HAP-1 (cell line): ENCODE measurements at regions not wholly inside any gene's neighbourhood (a gene's known extent, or its start where the extent isn't known, plus 50 kb on each side); places are given as distances from the start of the nearest gene placed in this dataset.

Source experiments
- DNase-seq, 2 experiments: peaks; one replicate each; pipeline ENCODE4 v3.0.0-alpha.2; 2016 to 2020; ENCODE audit warnings: low spot score in 2 of 2
- H3K27me3 ChIP-seq: fragments of 250-450 bp; sonication (Bioruptor Pico); 2 replicates; pipeline ENCODE4 v1.5.1; 2020; ENCODE audit warnings: low read depth, mild to moderate bottlenecking, moderate library complexity
- H3K36me3 ChIP-seq: fragments of 250-450 bp; sonication (Bioruptor Pico); replicated peaks from 2 replicates; pipeline ENCODE4 v1.5.1; 2020; ENCODE audit warnings: mild to moderate bottlenecking
- H3K4me1 ChIP-seq: fragments of 250-450 bp; sonication (Bioruptor Pico); 2 replicates; pipeline ENCODE4 v1.5.1; 2020; ENCODE audit warnings: mild to moderate bottlenecking
- H3K4me3 ChIP-seq: fragments of 250-450 bp; sonication (Bioruptor Pico); 2 replicates; pipeline ENCODE4 v1.5.1; 2020; ENCODE audit warnings: mild to moderate bottlenecking, moderate library complexity
- H3K9me3 ChIP-seq: fragments of 250-450 bp; sonication (Bioruptor Pico); 2 replicates; pipeline ENCODE4 v1.5.1; 2020; ENCODE audit warnings: mild to moderate bottlenecking, moderate library complexity
- in situ Hi-C: fragments of 300-500 bp; cut with MboI; formaldehyde crosslinking; loops from 3 replicates; pipeline ENCODE4 v1.14.3; 2020; ENCODE audit warnings: low sequenced_read_pairs, inconsistent platforms, mixed read lengths

GRCh38 chr9:120338340-120338739, 241.6 kb downstream of the CDK5RAP2 start:
- Histone ChIP-seq H3K9me3 (no peaks in the 10 kb centered on the region), H3K4me1 (no peaks in the 10 kb centered on the region), H3K27me3 (peaks cover 16% of the 10 kb centered on the region), H3K36me3 (no peaks in the 10 kb centered on the region), H3K4me3 (no peak overlapping the region)
- no peak for DNase-seq
- in situ Hi-C loops: loop anchor here (25.0 kb wide), 1 partner anchor 376 kb away; no protein-coding TSS in a partner anchor

GRCh38 chr9:120337131-120337530, 242.8 kb downstream of the CDK5RAP2 start:
- Histone ChIP-seq H3K36me3 (no peaks in the 10 kb centered on the region), H3K27me3 (peaks cover 16% of the 10 kb centered on the region)
- in situ Hi-C loops: loop anchor here (25.0 kb wide), 1 partner anchor 375 kb away; no protein-coding TSS in a partner anchor

DNA sequence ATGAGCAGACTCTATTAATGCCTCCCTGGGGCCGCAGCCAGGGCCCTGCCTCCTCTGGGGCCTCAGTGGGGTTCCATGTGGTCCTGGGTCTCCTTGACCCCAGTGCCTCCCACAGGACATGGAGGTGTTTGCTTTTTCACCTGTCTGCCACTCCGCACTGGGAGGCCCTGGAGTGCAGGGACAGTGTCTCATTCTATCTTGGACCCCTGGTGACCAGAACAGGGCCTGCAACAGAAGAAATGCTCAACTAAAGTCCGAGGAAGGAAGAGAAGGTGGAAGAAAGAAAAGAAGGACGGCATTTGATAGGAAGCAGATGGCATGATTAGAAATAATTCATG, 243.2 kb downstream of the CDK5RAP2 start:
- DNase-seq: no peak
- peaks cover 16% of the 10 kb centered on the region for H3K27me3 ChIP-seq

More at GRCh38 chr9:120337131-120337530, 242.8 kb downstream of the CDK5RAP2 start:
- DNase-seq: no peak
- H3K4me3 ChIP-seq: no peak overlapping the region
- H3K4me1 ChIP-seq: no peaks in the 10 kb centered on the region
- no peaks in the 10 kb centered on the region for H3K9me3 ChIP-seq

DNA sequence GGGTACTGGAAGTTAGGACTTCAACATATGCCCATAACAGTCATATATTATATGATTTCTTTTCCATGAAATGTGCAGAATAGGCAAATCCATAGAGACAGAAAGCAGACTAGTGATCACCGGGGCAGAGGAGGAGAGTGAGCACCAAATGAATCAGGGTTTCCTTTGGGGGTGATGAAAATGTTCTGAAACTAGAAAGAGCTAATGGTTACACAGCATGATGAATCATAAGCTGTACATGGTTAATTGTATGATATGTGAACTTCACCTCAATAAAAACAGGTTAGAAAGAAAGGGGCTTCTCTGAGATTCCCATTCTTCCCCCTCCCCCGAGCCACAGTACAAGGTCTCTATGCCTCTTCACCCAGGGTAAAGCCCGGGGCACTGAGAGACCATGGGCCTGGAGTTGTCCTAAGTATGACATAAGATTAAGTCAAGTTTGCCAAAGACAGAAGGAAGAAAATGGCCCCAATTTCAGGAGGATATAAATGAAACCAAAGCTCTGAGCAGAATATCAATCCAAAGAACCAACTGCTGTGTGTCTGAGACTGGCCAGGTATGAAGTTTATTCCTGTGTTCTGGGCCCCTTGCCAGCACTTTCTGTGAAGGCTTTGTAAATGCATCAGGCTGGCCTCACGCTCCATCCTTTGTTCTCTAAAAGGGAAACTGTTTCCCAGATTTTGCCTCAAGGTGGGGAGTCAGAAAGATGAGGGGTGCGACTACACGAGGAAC, 243.8 kb downstream of the CDK5RAP2 start:
- Histone ChIP-seq H3K4me1 (no peaks in the 10 kb centered on the region), H3K36me3 (no peaks in the 10 kb centered on the region), H3K27me3 (peaks cover 16% of the 10 kb centered on the region), H3K4me3 (no peak overlapping the region), H3K9me3 (no peaks in the 10 kb centered on the region)
- in situ Hi-C loops: loop anchor here (25.0 kb wide), 1 partner anchor 374 kb away; no protein-coding TSS in a partner anchor
- DNase-seq: no peak

More for the DNA sequence above, 243.2 kb downstream of the CDK5RAP2 start:
- H3K4me3 ChIP-seq: no peak overlapping the region
- H3K36me3 ChIP-seq: no peaks in the 10 kb centered on the region
- in situ Hi-C loops: loop anchor here (25.0 kb wide), 1 partner anchor 374 kb away; no protein-coding TSS in a partner anchor
- no peaks in the 10 kb centered on the region for H3K4me1 ChIP-seq
- no peaks in the 10 kb centered on the region for H3K9me3 ChIP-seq

- Histone ChIP-seq H3K27me3 (peaks cover 14% of the 10 kb centered on the region), H3K36me3 (no peaks in the 10 kb centered on the region), H3K4me1 (no peaks in the 10 kb centered on the region), H3K9me3 (no peaks in the 10 kb centered on the region), H3K4me3 (no peak overlapping the region)
- in situ Hi-C loops: loop anchor here (25.0 kb wide), 1 partner anchor 370 kb away; no protein-coding TSS in a partner anchor
- DNase-seq: no peak
Measured at GRCh38 chr9:120331913-120332312, 248.1 kb downstream of the CDK5RAP2 start.

DNA sequence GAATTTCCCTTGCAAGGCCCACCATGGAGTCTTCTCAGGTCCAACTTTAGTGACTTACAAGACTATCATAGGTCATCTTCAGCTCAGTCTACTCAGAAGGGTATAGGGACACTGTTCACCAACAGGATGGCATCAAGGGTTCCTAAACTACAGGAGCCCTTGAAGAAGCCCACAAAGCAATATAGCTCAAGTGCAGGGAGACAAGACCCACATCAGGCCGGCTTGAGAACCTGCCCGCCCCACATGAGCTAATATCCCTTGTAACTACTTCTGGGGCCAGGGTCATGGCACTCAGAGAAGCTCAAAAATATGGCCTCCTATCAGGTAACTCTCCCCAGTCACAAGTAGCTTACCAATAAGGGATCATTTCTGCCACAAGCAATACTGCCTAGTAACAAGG, 249.9 kb downstream of the CDK5RAP2 start:
- no peak for DNase-seq
- Histone ChIP-seq H3K4me3 (no peak overlapping the region), H3K9me3 (no peaks in the 10 kb centered on the region), H3K27me3 (peaks cover 14% of the 10 kb centered on the region), H3K36me3 (no peaks in the 10 kb centered on the region), H3K4me1 (no peaks in the 10 kb centered on the region)
- in situ Hi-C loops: loop anchor here (25.0 kb wide), 1 partner anchor 368 kb away; no protein-coding TSS in a partner anchor

GRCh38 chr9:120327322-120327721, 252.6 kb downstream of the CDK5RAP2 start:
- no peak for DNase-seq
- H3K9me3 ChIP-seq: no peaks in the 10 kb centered on the region
- peaks cover 5% of the 10 kb centered on the region; the same call in 1 of the 2 replicates for H3K27me3 ChIP-seq
- no peaks in the 10 kb centered on the region for H3K4me1 ChIP-seq
- no peak overlapping the region for H3K4me3 ChIP-seq
- in situ Hi-C loops: loop anchor here (25.0 kb wide), 1 partner anchor 365 kb away; no protein-coding TSS in a partner anchor
- no peaks in the 10 kb centered on the region for H3K36me3 ChIP-seq

DNA sequence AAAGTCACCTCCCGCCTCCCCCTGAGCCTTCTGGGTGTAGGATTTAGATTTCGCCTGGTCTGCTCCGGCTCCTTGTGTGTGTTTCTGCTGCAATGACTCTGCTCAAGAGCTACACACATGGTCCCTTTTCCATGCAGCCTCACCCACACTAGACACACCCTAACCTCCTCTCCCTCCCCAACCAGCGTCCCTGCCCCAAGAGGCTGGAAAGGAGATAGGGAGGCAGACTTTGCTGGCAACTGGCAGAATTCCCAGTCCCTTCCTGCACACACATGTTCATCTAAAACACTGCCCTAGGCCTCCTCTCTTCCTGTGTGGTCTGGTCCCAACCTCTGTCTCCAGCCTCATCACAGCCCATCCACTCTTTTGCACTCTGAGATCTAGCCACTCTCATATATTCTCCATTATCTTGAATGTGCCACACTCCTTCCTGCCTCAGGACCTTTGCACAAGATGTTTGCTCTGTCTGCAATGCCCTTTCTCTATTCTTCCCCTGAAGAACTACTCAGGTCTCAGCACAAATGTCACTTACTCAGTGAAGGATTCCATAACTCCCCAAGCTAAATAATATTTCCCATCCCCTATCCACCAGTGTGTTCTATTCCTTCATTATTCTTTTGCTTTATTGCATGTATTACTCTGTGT, 253.8 kb downstream of the CDK5RAP2 start:
- H3K4me3 ChIP-seq: no peak overlapping the region
- H3K4me1 ChIP-seq: no peaks in the 10 kb centered on the region
- H3K27me3 ChIP-seq: peaks cover 5% of the 10 kb centered on the region; the same call in 1 of the 2 replicates
- DNase-seq: no peak
- in situ Hi-C loops: loop anchor here (25.0 kb wide), 1 partner anchor 364 kb away; no protein-coding TSS in a partner anchor
- H3K36me3 ChIP-seq: no peaks in the 10 kb centered on the region
- H3K9me3 ChIP-seq: no peaks in the 10 kb centered on the region

DNA sequence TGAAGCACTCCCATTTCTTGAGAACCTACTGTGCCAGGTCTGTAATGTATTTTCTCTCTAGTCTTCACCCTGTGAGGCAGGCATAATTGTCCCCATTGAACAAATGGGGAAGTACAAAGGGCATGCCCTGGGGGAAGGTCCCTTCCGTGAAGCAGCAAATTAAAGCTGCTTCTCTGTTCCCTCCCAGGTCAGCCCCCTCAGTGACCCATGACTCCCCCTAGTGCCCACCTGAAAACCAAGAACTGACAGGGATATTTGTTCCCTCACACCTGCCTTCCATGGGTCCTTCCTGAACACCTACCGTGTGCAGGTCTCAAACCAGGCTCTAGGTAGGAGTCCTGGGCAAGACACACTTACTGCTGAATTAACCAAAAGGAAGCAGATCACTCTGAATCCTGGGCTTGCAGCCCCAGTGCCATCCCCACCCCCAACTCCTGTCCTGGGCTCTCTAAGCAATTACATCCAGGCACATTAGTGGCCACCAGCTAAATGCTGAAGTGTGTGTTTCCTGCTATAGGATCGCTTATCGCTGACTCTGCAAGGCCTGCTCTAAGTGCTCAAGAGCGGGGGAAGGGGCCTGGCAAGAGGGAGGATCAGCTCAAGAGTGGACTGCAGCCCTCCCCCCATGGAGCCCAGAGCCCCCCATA, 254.8 kb downstream of the CDK5RAP2 start:
- peak in 1 of 2 experiments; percentile 37 for DNase-seq
- no peaks in the 10 kb centered on the region for H3K4me1 ChIP-seq
- H3K4me3 ChIP-seq: no peak overlapping the region
- H3K9me3 ChIP-seq: no peaks in the 10 kb centered on the region
- in situ Hi-C loops: loop anchor here (25.0 kb wide), 1 partner anchor 363 kb away; no protein-coding TSS in a partner anchor
- no peaks in the 10 kb centered on the region for H3K36me3 ChIP-seq
- peaks cover 5% of the 10 kb centered on the region; the same call in 1 of the 2 replicates for H3K27me3 ChIP-seq

- H3K27me3 ChIP-seq: peaks cover 3% of the 10 kb centered on the region; the same call in 1 of the 2 replicates
- H3K4me3 ChIP-seq: no peak overlapping the region
- no peaks in the 10 kb centered on the region for H3K9me3 ChIP-seq
- no peaks in the 10 kb centered on the region for H3K36me3 ChIP-seq
- in situ Hi-C loops: no loop called here
- no peaks in the 10 kb centered on the region for H3K4me1 ChIP-seq
- DNase-seq: no peak
Measured at GRCh38 chr9:120324461-120324860, 255.5 kb downstream of the CDK5RAP2 start.

DNA sequence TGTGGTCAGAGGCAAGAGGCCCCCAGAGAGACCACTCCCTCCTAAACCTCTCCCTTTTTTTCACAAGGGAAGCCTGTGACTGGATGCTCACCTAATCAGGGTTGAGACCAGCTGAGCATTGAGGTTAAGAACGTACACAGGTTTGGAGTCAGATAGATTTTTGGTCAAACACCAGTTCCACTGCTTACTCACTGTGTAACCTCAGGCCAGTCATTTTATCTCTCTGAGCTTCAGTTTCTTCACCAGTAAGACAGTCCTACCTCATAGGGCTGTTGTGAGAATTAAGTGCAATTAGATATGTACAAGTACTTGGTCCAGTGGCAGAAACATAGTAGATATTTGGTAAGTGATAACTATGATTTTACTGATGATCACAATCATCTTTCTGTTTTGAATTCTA, 256.8 kb downstream of the CDK5RAP2 start:
- H3K36me3 ChIP-seq: no peaks in the 10 kb centered on the region
- in situ Hi-C loops: no loop called here

GRCh38 chr9:120319452-120319851, 260.5 kb downstream of the CDK5RAP2 start:
- no peaks in the 10 kb centered on the region for H3K27me3 ChIP-seq
- H3K4me1 ChIP-seq: peaks cover 6% of the 10 kb centered on the region
- in situ Hi-C loops: no loop called here
- no peak overlapping the region for H3K4me3 ChIP-seq
- no peaks in the 10 kb centered on the region for H3K36me3 ChIP-seq
- H3K9me3 ChIP-seq: no peaks in the 10 kb centered on the region
- no peak for DNase-seq

More for the DNA sequence above, 256.8 kb downstream of the CDK5RAP2 start:
- no peaks in the 10 kb centered on the region for H3K27me3 ChIP-seq
- H3K4me1 ChIP-seq: no peaks in the 10 kb centered on the region
- H3K9me3 ChIP-seq: no peaks in the 10 kb centered on the region
- DNase-seq: no peak
- no peak overlapping the region for H3K4me3 ChIP-seq

- Histone ChIP-seq H3K4me1 (peaks cover 6% of the 10 kb centered on the region), H3K27me3 (no peaks in the 10 kb centered on the region), H3K4me3 (no peak overlapping the region), H3K9me3 (no peaks in the 10 kb centered on the region), H3K36me3 (no peaks in the 10 kb centered on the region)
- no peak for DNase-seq
- in situ Hi-C loops: no loop called here
Measured at GRCh38 chr9:120315154-120315553, 264.8 kb downstream of the CDK5RAP2 start.
